C4-2B (cell line): ENCODE measurements at regions not wholly inside any gene's neighbourhood (a gene's known extent, or its start where the extent isn't known, plus 50 kb on each side); places are given as distances from the start of the nearest gene placed in this dataset.

Experiments
- H3K27ac ChIP-seq: fragments of 450-650 bp; 2 replicates; pipeline ENCODE4 v1.5.1; 2017
- ZFX ChIP-seq: fragments of 450-650 bp; IDR thresholded peaks from 2 replicates; pipeline ENCODE4 v1.6.1; 2017
- TF ChIP-seq, protein P1 (sequence below): fragments of 450-650 bp; conservative IDR thresholded peaks from 2 replicates; pipeline ENCODE4 v1.5.1; 2017; ENCODE audit warnings: mild to moderate bottlenecking

DNA sequence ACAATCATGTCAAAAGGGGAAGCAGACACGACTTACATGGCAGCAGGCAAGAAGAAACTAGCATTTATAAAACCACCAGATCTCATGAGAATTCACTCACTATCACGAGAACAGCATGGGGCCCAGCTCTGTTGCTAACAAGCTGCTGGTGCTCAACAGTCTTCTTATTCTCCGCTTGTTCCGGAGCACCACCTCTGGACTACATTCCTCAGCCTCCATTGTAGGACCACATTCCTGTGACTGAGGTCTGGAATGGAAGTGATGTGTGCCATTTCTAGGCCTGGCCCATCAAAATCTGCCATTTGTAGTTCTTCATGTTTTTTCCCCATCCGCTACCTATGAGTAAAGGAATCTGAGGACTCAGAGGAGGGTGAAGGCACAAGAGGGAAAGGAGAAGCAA, 111.5 kb upstream of the PTCHD1 start:
- TF ChIP-seq ZFX, result no peak
- TF ChIP-seq, protein P1, sequence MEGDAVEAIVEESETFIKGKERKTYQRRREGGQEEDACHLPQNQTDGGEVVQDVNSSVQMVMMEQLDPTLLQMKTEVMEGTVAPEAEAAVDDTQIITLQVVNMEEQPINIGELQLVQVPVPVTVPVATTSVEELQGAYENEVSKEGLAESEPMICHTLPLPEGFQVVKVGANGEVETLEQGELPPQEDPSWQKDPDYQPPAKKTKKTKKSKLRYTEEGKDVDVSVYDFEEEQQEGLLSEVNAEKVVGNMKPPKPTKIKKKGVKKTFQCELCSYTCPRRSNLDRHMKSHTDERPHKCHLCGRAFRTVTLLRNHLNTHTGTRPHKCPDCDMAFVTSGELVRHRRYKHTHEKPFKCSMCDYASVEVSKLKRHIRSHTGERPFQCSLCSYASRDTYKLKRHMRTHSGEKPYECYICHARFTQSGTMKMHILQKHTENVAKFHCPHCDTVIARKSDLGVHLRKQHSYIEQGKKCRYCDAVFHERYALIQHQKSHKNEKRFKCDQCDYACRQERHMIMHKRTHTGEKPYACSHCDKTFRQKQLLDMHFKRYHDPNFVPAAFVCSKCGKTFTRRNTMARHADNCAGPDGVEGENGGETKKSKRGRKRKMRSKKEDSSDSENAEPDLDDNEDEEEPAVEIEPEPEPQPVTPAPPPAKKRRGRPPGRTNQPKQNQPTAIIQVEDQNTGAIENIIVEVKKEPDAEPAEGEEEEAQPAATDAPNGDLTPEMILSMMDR, result no peak
- H3K27ac ChIP-seq, result no peak overlapping the region

DNA sequence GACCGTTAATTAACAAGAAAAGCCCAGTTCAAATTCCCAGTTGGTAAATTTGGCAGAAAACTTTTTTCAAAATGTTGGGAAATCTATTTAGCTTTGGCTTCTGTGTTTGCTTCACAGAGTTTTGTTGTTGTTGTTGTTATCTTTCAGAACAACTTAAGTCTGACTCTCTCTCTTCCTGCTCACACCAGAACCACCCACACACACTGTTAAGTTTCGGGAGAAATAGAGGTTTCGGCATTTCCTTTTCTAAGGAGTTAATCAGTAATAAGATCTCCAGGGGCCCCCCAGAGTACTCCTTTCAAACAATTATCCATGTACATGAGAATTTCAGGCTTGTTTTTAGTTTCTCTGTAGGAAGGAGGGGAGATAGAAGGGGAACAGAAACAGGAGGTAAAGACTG, 106.2 kb upstream of the PTCHD1 start:
- no peak for TF ChIP-seq ZFX
- TF ChIP-seq, protein P1, result no peak
- no peak overlapping the region for H3K27ac ChIP-seq

DNA sequence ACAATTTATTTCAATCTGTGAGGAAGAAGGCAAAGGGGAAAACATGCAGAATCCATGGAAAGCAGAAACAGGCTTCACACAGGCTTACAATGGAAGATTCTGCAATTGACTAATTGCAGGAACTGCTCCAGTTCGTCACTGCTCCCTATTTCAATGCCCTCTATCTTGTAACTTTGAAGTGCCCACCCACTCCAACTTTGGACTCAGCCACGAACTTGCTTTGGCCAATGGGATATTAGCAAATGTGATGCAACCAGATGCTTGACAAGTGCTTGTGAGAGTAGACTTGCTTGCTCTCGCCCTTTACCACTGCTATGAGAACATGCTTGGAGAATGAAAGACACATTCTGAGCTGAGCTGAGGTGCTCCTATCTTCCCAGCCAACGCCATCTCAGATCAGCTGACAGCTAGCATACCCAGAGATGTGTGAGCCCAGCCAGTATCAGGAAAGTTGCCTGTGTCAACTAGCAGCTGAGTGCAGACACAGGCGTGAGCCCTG, 105.7 kb upstream of the PTCHD1 start:
- no peak overlapping the region for H3K27ac ChIP-seq
- TF ChIP-seq, protein P1, result no peak
- TF ChIP-seq ZFX, result no peak

DNA sequence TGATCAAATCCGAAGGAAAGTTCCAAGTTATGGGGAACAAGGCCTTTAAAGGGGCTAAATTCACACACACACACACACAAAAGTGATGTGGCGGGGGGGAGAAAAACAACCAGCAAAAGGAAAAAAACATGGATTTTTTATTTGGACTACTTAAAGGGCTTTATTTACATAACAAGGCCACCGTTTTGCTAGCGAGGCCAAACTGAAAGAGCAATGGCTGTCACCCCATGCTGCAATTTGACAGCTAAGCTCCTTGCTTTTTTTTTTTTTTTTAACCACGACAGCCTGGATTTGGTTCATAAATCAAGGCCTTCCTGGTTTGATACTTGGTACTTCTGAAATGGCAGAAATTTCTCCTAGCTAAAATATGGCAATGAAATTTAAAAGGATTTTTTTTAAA, 99.6 kb upstream of the PTCHD1 start:
- H3K27ac ChIP-seq, result no peak overlapping the region
- TF ChIP-seq ZFX, result no peak
- TF ChIP-seq, protein P1, result no peak

DNA sequence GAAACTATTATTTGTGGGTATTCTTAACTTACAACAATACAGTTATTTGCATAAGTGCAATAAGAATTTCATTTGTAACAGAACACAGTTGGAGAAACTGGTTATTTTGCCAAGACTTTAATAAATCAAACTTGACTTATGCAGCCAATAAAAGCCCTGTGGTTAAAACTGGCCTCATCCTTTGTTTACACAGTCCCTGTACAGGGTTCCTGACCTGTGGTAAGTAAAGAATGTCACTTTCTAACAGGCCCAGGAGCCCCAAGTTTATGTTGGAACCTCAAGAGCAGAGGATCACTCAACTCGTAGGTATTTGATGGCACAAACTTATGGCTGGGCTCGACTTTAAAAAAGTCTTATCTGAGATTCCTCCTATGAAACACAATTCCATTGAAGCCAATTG, 88.6 kb upstream of the PTCHD1 start:
- no peak overlapping the region for H3K27ac ChIP-seq
- TF ChIP-seq ZFX, result no peak
- TF ChIP-seq, protein P1, result no peak

DNA sequence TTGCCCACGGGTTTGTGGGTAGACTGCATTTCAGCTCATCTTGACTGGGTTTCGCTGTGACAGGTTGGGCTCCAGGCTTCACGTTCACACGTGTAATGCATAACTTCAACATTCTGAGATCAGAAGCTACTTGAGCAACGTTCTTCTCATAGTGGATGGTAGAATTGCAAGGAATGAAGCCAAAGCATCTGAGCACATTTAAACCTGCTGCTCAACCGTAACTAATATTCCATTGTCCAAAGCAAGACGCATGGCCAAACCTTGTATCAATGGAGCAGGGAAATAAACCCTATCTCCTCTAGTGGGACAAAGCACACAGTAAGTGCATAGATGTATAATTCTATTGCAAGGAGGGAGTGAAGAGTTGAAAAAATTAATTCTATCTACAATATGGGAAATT, 86.5 kb upstream of the PTCHD1 start:
- H3K27ac ChIP-seq, result no peak overlapping the region
- TF ChIP-seq, protein P1, result no peak
- no peak for TF ChIP-seq ZFX

DNA sequence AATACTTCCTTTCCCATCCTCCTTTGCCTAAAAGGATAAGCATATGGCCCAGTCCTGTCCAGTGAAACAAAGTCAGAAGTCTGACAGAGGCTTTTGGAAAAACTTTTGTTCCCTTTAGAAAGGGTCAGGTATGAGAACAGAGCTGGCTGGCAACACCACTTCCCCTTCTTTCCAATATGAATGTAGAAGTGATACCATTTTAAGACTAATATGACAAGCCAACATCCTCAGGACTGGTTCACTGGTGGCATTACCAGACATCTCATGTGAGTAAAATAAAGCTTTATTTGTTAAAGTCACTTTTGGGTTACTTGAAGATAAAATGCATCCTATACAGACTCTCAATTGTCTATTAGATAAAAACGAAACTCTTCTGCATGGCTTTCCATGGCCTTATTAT, 83.6 kb upstream of the PTCHD1 start:
- TF ChIP-seq ZFX, result no peak
- TF ChIP-seq, protein P1, result no peak
- no peak overlapping the region for H3K27ac ChIP-seq

DNA sequence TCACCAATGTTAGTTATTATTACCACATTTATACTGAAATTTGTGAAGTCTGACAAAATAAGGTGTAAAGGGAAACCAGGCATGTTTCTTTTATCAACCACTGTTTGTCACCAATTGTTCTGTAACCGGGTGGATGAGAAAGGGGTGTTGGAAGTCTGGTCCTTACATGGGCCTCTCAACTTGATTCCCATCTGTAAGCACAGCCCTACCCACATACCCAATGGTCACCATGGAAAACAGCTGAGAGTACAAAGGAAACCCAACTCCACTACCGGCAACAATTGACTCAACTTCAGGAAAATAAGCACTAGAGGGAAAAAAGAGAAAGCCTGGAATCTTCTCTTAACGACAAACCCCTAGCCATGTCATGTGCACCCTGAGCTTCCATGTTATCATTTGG, 70.8 kb upstream of the PTCHD1 start:
- H3K27ac ChIP-seq, result no peak overlapping the region
- TF ChIP-seq, protein P1, result no peak
- no peak for TF ChIP-seq ZFX
